Neural cell (in vitro differentiated cells): ENCODE measurements at regions not wholly inside any gene's neighbourhood (a gene's known extent, or its start where the extent isn't known, plus 50 kb on each side); places are given as distances from the start of the nearest gene placed in this dataset.

Experiments used
- H2AFZ ChIP-seq: fragments of 200-600, 300-800 bp; sonication (generic), shearing (Covaris generic); 2 replicates; pipeline ENCODE4 v1.6.0; 2014; ENCODE audit warnings: low read depth, mild to moderate bottlenecking, antibody characterized with exemption, low read length, moderate library complexity
- H3F3A ChIP-seq: fragments of 200-600 bp; shearing (Covaris generic); 2 replicates; pipeline ENCODE4 v1.6.1; 2016; ENCODE audit warnings: mild to moderate bottlenecking, moderate library complexity, mixed read lengths, antibody characterized with exemption, low read length; ENCODE audit not compliant: insufficient read depth, poor library complexity, severe bottlenecking
- H3K27ac ChIP-seq: fragments of 200-600, 300-800 bp; sonication (generic), shearing (Covaris generic); 2 replicates; pipeline ENCODE4 v1.5.1; 2014; ENCODE audit warnings: mild to moderate bottlenecking, low read length, moderate library complexity
- H3K27me3 ChIP-seq: fragments of 300-800, 200-600 bp; sonication (generic), shearing (Covaris generic); 2 replicates; pipeline ENCODE4 v1.6.0; 2014; ENCODE audit warnings: mild to moderate bottlenecking, low read depth, low read length, moderate library complexity; ENCODE audit not compliant: insufficient read depth
- H3K36me3 ChIP-seq: fragments of 300-800, 200-600 bp; sonication (generic), shearing (Covaris generic); 2 replicates; pipeline ENCODE4 v1.5.1; 2014; ENCODE audit warnings: mild to moderate bottlenecking, antibody characterized with exemption, low read length, moderate library complexity; ENCODE audit not compliant: insufficient read depth
- H3K4me2 ChIP-seq: fragments of 300-800, 200-600 bp; sonication (generic), shearing (Covaris generic); 2 replicates; pipeline ENCODE4 v1.6.0; 2014; ENCODE audit warnings: mild to moderate bottlenecking, low read length
- H3K4me3 ChIP-seq: fragments of 300-800, 200-600 bp; sonication (generic), shearing (Covaris generic); 2 replicates; pipeline ENCODE4 v1.5.1; 2014; ENCODE audit warnings: mild to moderate bottlenecking, low read length, moderate library complexity
- H3K79me2 ChIP-seq: fragments of 200-600 bp; shearing (Covaris generic); replicated peaks from 2 replicates; pipeline ENCODE4 v1.6.0; 2014; ENCODE audit warnings: mild to moderate bottlenecking, low read length, moderate library complexity; ENCODE audit not compliant: insufficient read depth
- H3K9ac ChIP-seq: fragments of 300-800, 200-600 bp; sonication (generic), shearing (Covaris generic); 2 replicates; pipeline ENCODE4 v1.6.1; 2016; ENCODE audit warnings: mild to moderate bottlenecking, low read length, mixed read lengths
- H3K9me2 ChIP-seq: fragments of 200-600 bp; shearing (Covaris generic); 2 replicates; pipeline ENCODE4 v1.6.1; 2016; ENCODE audit warnings: mild to moderate bottlenecking, low read length, mixed read lengths; ENCODE audit not compliant: insufficient read depth
- H3K9me3 ChIP-seq: fragments of 200-600, 300-800 bp; sonication (generic), shearing (Covaris generic); 2 replicates; pipeline ENCODE4 v1.6.1; 2016; ENCODE audit warnings: mild to moderate bottlenecking, mixed run types, low read length, moderate library complexity, mixed read lengths
- H4K20me1 ChIP-seq: fragments of 200-600 bp; shearing (Covaris generic); 2 replicates; pipeline ENCODE4 v1.6.1; 2016; ENCODE audit warnings: mild to moderate bottlenecking, mixed run types; ENCODE audit not compliant: insufficient read depth
- EP300 ChIP-seq: fragments of 450-650 bp; conservative IDR thresholded peaks from 2 replicates; pipeline ENCODE4 v1.6.1; 2014; ENCODE audit warnings: antibody characterized with exemption, mild to moderate bottlenecking, moderate library complexity; ENCODE audit not compliant: poor library complexity, severe bottlenecking
- EZH2 ChIP-seq: fragments of 200-600, 300-800 bp; shearing (Covaris generic), sonication (generic); IDR thresholded peaks from 2 replicates; pipeline ENCODE4 v1.6.1; 2014; ENCODE audit warnings: antibody characterized with exemption, low read length, borderline replicate concordance, mild to moderate bottlenecking; ENCODE audit not compliant: insufficient read depth, poor library complexity, severe bottlenecking
- MXI1 ChIP-seq: fragments of 450-650 bp; conservative IDR thresholded peaks from 2 replicates; pipeline ENCODE4 v1.6.1; 2014; ENCODE audit warnings: antibody characterized with exemption, mild to moderate bottlenecking; ENCODE audit not compliant: poor library complexity, severe bottlenecking
- POLR2AphosphoS5 ChIP-seq: IDR thresholded peaks from 2 replicates; pipeline ENCODE4 v1.6.1; 2012
- RAD21 ChIP-seq: fragments of 450-650 bp; conservative IDR thresholded peaks from 2 replicates; pipeline ENCODE4 v1.6.1; 2014; ENCODE audit warnings: antibody characterized with exemption, mild to moderate bottlenecking, moderate library complexity
- SMC3 ChIP-seq: fragments of 450-650 bp; conservative IDR thresholded peaks from 2 replicates; pipeline ENCODE4 v1.6.1; 2014; ENCODE audit warnings: antibody characterized with exemption, mild to moderate bottlenecking, moderate library complexity; ENCODE audit not compliant: poor library complexity
- TAF1 ChIP-seq: IDR thresholded peaks from 2 replicates; pipeline ENCODE4 v1.6.1; 2012; ENCODE audit warnings: low read depth
- TF ChIP-seq, protein P1 (sequence below): fragments of 450-650 bp; IDR thresholded peaks from 2 replicates; pipeline ENCODE4 v1.5.1; 2014; ENCODE audit warnings: antibody characterized with exemption, mild to moderate bottlenecking, moderate library complexity; ENCODE audit not compliant: poor library complexity, severe bottlenecking
- TF ChIP-seq, protein P2 (sequence below): IDR thresholded peaks from 2 replicates; pipeline ENCODE4 v1.6.1; 2012; ENCODE audit warnings: borderline replicate concordance

DNA sequence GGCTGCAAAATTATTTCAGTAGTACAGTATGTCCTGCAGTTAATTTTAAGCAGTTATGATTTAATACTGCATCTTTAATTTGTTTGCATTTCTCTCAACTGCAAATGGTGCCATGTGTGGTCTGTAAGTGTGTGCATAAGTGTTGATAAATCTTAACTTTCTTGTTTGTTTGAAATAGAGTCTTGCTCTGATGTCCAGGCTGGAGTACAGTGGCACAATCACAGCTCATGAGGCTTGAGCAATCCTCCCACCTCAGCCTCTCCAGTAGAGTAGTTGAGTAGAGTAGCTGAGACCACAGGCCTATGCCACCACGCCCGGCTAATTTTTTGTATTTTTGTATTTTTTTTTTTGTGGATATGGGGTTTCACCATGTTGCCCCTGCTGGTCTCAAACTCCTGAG is 322.5 kb upstream of the NR3C2 start:
- no peaks in the 10 kb centered on the region for H3K36me3 ChIP-seq
- no peaks in the 10 kb centered on the region for H3K27me3 ChIP-seq
- no peak overlapping the region for H2AFZ ChIP-seq
- H4K20me1 ChIP-seq = no peaks in the 10 kb centered on the region
- TF ChIP-seq, protein P1, sequence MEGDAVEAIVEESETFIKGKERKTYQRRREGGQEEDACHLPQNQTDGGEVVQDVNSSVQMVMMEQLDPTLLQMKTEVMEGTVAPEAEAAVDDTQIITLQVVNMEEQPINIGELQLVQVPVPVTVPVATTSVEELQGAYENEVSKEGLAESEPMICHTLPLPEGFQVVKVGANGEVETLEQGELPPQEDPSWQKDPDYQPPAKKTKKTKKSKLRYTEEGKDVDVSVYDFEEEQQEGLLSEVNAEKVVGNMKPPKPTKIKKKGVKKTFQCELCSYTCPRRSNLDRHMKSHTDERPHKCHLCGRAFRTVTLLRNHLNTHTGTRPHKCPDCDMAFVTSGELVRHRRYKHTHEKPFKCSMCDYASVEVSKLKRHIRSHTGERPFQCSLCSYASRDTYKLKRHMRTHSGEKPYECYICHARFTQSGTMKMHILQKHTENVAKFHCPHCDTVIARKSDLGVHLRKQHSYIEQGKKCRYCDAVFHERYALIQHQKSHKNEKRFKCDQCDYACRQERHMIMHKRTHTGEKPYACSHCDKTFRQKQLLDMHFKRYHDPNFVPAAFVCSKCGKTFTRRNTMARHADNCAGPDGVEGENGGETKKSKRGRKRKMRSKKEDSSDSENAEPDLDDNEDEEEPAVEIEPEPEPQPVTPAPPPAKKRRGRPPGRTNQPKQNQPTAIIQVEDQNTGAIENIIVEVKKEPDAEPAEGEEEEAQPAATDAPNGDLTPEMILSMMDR = no peak
- TF ChIP-seq MXI1 = no peak
- no peak for TF ChIP-seq POLR2AphosphoS5
- TF ChIP-seq, protein P2, sequence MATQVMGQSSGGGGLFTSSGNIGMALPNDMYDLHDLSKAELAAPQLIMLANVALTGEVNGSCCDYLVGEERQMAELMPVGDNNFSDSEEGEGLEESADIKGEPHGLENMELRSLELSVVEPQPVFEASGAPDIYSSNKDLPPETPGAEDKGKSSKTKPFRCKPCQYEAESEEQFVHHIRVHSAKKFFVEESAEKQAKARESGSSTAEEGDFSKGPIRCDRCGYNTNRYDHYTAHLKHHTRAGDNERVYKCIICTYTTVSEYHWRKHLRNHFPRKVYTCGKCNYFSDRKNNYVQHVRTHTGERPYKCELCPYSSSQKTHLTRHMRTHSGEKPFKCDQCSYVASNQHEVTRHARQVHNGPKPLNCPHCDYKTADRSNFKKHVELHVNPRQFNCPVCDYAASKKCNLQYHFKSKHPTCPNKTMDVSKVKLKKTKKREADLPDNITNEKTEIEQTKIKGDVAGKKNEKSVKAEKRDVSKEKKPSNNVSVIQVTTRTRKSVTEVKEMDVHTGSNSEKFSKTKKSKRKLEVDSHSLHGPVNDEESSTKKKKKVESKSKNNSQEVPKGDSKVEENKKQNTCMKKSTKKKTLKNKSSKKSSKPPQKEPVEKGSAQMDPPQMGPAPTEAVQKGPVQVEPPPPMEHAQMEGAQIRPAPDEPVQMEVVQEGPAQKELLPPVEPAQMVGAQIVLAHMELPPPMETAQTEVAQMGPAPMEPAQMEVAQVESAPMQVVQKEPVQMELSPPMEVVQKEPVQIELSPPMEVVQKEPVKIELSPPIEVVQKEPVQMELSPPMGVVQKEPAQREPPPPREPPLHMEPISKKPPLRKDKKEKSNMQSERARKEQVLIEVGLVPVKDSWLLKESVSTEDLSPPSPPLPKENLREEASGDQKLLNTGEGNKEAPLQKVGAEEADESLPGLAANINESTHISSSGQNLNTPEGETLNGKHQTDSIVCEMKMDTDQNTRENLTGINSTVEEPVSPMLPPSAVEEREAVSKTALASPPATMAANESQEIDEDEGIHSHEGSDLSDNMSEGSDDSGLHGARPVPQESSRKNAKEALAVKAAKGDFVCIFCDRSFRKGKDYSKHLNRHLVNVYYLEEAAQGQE = no peak
- no peak for TF ChIP-seq SMC3
- TF ChIP-seq RAD21 = no peak
- no peak for TF ChIP-seq EP300
- no peak overlapping the region for H3K27ac ChIP-seq
- no peaks in the 10 kb centered on the region for H3K9me2 ChIP-seq
- H3F3A ChIP-seq = no peaks in the 10 kb centered on the region
- H3K79me2 ChIP-seq = no peaks in the 10 kb centered on the region
- no peak overlapping the region for H3K9ac ChIP-seq
- H3K4me2 ChIP-seq = no peak overlapping the region
- peaks cover 6% of the 10 kb centered on the region for H3K9me3 ChIP-seq
- no peak overlapping the region for H3K4me3 ChIP-seq

DNA sequence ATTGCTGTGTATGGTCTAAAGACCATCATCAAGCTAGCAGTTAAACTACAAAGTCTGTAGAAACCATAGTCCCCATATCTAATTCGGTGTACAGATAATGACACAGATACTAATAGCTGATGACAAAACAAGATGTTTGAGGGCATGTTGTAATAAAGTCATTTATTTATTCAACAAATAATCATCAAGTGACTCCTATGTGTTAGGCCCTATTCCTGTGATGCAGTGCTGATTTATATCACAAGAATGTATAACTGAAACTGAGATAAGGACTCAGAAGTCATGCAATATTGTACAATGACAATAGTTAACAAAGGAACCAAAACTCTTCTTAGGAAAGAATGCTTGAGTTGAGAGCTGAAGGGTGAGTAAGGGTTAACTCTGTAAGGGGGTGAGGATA is 315.0 kb upstream of the NR3C2 start:
- H2AFZ ChIP-seq = no peak overlapping the region
- TF ChIP-seq SMC3 (no peak), EZH2 (no peak), EP300 (no peak), RAD21 (no peak), MXI1 (no peak), TAF1 (no peak), POLR2AphosphoS5 (no peak)
- TF ChIP-seq, protein P2 = no peak
- TF ChIP-seq, protein P1 = no peak
- H3K27ac ChIP-seq = no peak overlapping the region
- H3K4me3 ChIP-seq = no peak overlapping the region
- no peaks in the 10 kb centered on the region for H4K20me1 ChIP-seq
- H3K9ac ChIP-seq = no peak overlapping the region
- no peaks in the 10 kb centered on the region for H3F3A ChIP-seq
- H3K27me3 ChIP-seq = no peaks in the 10 kb centered on the region
- no peaks in the 10 kb centered on the region for H3K9me2 ChIP-seq
- no peaks in the 10 kb centered on the region for H3K79me2 ChIP-seq
- H3K36me3 ChIP-seq = no peaks in the 10 kb centered on the region
- H3K4me2 ChIP-seq = no peak overlapping the region
- H3K9me3 ChIP-seq = peaks cover 6% of the 10 kb centered on the region
